ENCODE measurements at regions not wholly inside any gene's neighbourhood (a gene's known extent, or its start where the extent isn't known, plus 50 kb on each side); places are given as distances from the start of the nearest gene placed in this dataset.

DNA sequence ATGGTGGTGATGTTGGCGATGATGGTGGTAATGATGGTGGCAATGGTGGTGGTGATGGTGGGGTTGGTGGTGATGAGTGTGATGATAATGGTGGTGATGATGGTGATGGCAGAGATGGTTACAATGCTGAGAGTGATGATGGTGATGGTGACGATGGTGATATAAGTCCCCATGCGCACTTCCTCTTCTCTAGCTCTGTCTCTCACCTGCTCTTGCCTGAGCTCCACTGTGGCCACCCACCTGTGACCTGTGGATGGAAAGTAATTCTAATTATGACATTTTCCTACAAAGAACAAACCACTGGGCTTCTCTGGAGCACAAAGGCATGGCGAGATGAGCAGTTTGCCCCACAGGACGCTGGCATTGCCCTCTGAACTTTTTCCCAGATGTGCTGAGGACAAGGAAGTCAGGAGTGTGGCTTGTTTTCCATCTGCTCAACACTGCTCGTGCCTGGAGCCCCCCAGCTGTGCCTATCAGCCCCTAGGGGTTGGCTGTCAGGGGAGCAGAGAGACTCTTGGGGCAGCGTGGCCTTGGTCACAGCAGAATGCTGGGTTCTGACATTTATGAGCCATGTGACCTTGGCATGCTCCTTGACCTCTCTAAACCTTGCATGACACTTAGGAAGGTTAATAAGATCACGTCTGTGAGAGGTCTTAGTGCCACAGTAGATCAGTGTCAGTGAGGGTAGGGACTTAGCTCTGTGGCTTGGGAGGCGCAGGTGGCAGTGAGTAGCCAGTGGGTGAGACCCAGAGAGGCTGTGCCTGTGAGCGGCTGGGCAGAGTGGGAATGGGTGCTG, 68.4 kb downstream of the RRM2 start:
- H3K4me2 ChIP-seq (ENCODE audit: low read length): no peak overlapping the region
- H3K9ac ChIP-seq: no peak overlapping the region
- no peak overlapping the region for H2AFZ ChIP-seq
- no peaks in the 10 kb centered on the region for H3K4me1 ChIP-seq
- H3K27ac ChIP-seq: no peak overlapping the region
- no peaks in the 10 kb centered on the region for H3K79me2 ChIP-seq
- no peak overlapping the region for H3K4me3 ChIP-seq (ENCODE audit: low read depth, low read length)
- H3K27me3 ChIP-seq (ENCODE audit: control insufficient read depth, insufficient read depth, low read length): no peaks in the 10 kb centered on the region
- no peaks in the 10 kb centered on the region for H3K9me3 ChIP-seq (ENCODE audit: control insufficient read depth, low read length)
- TF ChIP-seq, protein P1, sequence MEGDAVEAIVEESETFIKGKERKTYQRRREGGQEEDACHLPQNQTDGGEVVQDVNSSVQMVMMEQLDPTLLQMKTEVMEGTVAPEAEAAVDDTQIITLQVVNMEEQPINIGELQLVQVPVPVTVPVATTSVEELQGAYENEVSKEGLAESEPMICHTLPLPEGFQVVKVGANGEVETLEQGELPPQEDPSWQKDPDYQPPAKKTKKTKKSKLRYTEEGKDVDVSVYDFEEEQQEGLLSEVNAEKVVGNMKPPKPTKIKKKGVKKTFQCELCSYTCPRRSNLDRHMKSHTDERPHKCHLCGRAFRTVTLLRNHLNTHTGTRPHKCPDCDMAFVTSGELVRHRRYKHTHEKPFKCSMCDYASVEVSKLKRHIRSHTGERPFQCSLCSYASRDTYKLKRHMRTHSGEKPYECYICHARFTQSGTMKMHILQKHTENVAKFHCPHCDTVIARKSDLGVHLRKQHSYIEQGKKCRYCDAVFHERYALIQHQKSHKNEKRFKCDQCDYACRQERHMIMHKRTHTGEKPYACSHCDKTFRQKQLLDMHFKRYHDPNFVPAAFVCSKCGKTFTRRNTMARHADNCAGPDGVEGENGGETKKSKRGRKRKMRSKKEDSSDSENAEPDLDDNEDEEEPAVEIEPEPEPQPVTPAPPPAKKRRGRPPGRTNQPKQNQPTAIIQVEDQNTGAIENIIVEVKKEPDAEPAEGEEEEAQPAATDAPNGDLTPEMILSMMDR (IDR thresholded peaks at IDR 0.05): no peak
- no peaks in the 10 kb centered on the region for H3K36me3 ChIP-seq (ENCODE audit: control insufficient read depth, insufficient read depth, low read length)

DNA sequence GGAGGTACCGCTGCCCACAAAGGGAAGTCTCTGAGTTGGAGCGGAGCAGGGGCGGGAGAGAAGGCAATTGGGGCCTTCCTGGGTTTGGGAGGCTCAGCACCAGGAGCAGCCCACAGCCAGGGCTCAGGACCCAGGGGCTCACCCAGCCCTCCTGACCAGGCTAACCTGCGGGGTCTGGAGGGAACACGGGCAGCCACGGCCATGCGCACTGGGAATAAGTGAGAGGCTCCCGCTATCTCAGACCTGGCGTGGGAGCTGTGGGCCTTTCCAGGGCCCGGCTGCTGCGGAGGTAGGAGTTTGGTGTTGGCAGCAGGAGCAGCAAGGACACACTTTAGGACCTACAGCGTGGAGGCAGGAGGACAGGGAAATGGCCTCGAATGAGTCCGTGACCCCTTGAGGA, 69.0 kb downstream of the RRM2 start:
- TF ChIP-seq, protein P1 (IDR thresholded peaks at IDR 0.05): no peak
- Histone ChIP-seq H2AFZ (no peak overlapping the region), H3K4me2 (ENCODE audit: low read length) (no peak overlapping the region), H3K27me3 (ENCODE audit: control insufficient read depth, insufficient read depth, low read length) (no peaks in the 10 kb centered on the region), H3K4me1 (no peaks in the 10 kb centered on the region), H3K9ac (no peak overlapping the region), H3K27ac (no peak overlapping the region), H3K79me2 (no peaks in the 10 kb centered on the region), H3K9me3 (ENCODE audit: control insufficient read depth, low read length) (no peaks in the 10 kb centered on the region), H3K36me3 (ENCODE audit: control insufficient read depth, insufficient read depth, low read length) (no peaks in the 10 kb centered on the region), H3K4me3 (ENCODE audit: low read depth, low read length) (no peak overlapping the region)

DNA sequence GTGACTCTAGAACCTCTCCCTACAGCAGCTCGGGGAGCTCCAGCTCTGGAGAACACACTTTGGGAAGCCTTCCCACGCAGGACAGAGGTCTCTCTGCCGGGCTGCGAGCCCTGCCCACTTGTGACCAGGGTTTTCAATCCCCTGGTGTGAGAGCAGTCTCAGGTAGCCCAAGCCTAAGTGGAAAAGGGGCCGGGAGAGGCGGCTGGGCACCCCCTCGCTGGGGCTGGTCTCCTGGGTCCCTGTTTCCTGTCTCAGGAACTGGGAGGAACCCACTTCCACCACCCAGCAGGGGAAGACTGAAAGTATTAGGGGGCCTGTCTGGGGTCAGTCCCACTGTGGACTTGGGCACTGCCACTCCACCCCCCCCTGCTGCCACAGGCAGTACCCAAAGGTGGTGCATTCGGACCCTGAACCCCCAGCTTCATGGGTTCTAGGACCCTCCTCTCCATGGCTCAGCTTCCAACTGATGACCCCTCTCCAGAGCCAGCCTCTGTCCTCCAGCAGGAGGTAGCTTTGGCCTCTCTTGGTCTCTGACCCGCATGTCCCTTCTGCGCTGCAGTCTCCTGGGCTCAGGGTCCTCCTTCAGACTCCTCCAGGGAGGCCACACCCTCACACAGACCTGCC, 70.0 kb downstream of the RRM2 start:
- no peaks in the 10 kb centered on the region for H3K79me2 ChIP-seq
- H3K4me2 ChIP-seq (ENCODE audit: low read length): no peak overlapping the region
- no peaks in the 10 kb centered on the region for H3K36me3 ChIP-seq (ENCODE audit: control insufficient read depth, insufficient read depth, low read length)
- H3K4me3 ChIP-seq (ENCODE audit: low read depth, low read length): no peak overlapping the region
- no peak overlapping the region for H3K9ac ChIP-seq
- no peaks in the 10 kb centered on the region for H3K4me1 ChIP-seq
- H2AFZ ChIP-seq: no peak overlapping the region
- TF ChIP-seq, protein P1 (IDR thresholded peaks at IDR 0.05): no peak
- H3K27me3 ChIP-seq (ENCODE audit: control insufficient read depth, insufficient read depth, low read length): no peaks in the 10 kb centered on the region
- H3K27ac ChIP-seq: no peak overlapping the region
- H3K9me3 ChIP-seq (ENCODE audit: control insufficient read depth, low read length): no peaks in the 10 kb centered on the region

DNA sequence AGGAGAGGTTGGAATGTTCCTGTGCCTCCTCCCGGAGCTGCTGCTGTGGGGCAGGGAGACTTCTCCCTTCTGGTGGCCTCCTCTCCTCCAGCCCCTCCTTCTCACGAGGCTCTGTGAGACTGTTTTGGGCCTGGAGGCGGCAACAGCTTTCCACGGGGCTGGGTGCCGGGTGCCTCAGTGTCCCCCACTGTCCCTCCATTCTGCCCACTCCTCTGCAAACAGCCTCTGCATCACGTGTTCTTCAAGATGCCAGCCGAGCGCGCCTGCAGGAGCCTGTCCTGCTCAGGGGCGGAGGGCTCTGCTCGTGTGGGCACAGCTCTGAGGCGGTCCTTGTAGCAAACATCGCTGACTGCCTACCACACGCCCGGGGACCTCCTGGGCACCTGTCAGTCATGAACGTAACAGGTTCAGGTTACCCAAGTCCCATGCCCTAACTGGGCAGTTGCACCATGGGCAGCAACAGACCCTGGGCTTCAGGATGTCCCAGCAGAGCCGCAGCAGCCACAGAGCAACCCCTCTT, 70.8 kb downstream of the RRM2 start:
- no peak overlapping the region for H3K4me3 ChIP-seq (ENCODE audit: low read depth, low read length)
- H3K9me3 ChIP-seq (ENCODE audit: control insufficient read depth, low read length): no peaks in the 10 kb centered on the region
- no peak overlapping the region for H3K9ac ChIP-seq
- TF ChIP-seq, protein P1 (IDR thresholded peaks at IDR 0.05): no peak
- no peaks in the 10 kb centered on the region for H3K36me3 ChIP-seq (ENCODE audit: control insufficient read depth, insufficient read depth, low read length)
- H2AFZ ChIP-seq: no peak overlapping the region
- no peaks in the 10 kb centered on the region for H3K27me3 ChIP-seq (ENCODE audit: control insufficient read depth, insufficient read depth, low read length)
- no peaks in the 10 kb centered on the region for H3K4me1 ChIP-seq
- H3K79me2 ChIP-seq: no peaks in the 10 kb centered on the region
- no peak overlapping the region for H3K4me2 ChIP-seq (ENCODE audit: low read length)
- H3K27ac ChIP-seq: no peak overlapping the region
